GM12873 (cell line): ENCODE measurements at regions not wholly inside any gene's neighbourhood (a gene's known extent, or its start where the extent isn't known, plus 50 kb on each side); places are given as distances from the start of the nearest gene placed in this dataset.

ENCODE experiments used
- TF ChIP-seq, protein P1 (sequence below): IDR thresholded peaks from 2 replicates; pipeline ENCODE4 v1.5.1; 2012; ENCODE audit warnings: low read depth, mild to moderate bottlenecking, moderate library complexity, low read length, control low read depth; ENCODE audit not compliant: insufficient read depth; ENCODE audit errors: missing control alignments

DNA sequence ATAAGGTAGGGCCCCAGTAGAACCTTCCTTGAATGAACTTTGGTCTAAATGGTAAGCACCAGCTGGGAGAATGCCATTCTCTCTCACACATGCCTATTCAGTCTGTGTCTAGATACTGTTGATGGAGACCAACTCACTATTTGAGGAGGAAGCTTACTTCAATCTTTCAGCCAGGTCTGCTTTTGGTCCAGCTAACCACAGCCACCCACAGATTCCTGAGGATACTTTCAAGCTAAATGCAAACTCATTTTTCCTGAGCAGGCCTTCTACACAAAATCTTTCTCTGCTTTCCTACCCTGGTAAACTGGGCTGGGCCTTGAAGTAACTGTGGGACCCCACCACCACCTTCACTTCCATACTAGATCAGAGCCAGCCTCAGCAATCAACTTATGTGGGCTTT is 76.9 kb upstream of the KLF3 start:
- TF ChIP-seq, protein P1, sequence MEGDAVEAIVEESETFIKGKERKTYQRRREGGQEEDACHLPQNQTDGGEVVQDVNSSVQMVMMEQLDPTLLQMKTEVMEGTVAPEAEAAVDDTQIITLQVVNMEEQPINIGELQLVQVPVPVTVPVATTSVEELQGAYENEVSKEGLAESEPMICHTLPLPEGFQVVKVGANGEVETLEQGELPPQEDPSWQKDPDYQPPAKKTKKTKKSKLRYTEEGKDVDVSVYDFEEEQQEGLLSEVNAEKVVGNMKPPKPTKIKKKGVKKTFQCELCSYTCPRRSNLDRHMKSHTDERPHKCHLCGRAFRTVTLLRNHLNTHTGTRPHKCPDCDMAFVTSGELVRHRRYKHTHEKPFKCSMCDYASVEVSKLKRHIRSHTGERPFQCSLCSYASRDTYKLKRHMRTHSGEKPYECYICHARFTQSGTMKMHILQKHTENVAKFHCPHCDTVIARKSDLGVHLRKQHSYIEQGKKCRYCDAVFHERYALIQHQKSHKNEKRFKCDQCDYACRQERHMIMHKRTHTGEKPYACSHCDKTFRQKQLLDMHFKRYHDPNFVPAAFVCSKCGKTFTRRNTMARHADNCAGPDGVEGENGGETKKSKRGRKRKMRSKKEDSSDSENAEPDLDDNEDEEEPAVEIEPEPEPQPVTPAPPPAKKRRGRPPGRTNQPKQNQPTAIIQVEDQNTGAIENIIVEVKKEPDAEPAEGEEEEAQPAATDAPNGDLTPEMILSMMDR, result no peak

DNA sequence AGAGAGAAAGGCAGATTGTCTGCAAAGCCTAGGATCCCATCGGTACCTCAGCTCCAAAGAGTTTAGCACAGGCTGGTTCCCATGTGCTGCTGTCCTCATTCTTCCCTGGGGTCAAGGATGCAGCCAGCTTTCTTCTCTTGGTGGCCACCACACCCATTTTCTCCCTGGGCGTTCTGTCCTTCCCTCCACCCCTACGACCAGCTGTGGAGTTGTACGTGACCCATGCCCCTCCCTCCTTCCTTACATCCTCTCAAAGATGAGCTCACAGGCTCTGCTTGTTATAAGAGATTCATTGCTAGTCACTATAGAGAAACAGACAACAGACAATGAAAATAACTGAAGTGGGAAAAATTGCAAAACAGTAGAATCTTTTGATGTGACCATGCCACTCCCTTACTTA is 74.0 kb upstream of the KLF3 start:
- TF ChIP-seq, protein P1, result no peak

DNA sequence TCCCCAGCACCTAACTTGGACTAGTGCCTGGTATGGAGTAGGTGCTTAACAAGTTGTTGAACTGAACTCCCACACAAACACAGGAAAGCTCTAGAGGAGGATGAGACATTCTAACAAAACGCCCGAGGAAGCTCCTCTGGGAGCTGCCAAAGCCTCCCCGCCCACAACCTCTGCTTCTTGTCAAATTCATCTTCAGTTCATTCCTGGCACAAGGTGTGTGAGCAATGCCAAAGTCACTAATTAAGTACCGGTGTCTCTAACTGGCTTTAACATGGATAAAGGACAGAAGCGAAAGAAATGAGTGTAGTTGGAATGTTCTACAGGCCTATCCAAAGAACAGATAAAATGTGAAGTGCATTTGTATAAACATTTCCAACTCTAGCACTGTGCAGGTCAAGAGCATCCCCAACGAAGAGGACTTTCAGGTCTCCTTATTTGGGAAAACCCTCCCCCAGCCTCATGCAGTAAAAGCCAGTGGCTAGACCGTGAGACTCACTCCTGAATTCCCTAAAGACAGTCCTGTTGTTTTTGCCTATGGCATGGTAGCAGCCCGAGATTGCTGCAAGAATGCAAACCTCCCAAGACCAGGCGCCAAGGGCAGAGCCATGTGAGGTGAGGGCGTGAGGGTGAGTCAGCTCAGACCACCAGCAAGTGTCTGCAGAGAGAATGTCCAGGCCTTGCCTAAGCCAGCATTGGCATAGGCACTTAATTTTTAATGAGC is 72.2 kb upstream of the KLF3 start:
- TF ChIP-seq, protein P1, result no peak

DNA sequence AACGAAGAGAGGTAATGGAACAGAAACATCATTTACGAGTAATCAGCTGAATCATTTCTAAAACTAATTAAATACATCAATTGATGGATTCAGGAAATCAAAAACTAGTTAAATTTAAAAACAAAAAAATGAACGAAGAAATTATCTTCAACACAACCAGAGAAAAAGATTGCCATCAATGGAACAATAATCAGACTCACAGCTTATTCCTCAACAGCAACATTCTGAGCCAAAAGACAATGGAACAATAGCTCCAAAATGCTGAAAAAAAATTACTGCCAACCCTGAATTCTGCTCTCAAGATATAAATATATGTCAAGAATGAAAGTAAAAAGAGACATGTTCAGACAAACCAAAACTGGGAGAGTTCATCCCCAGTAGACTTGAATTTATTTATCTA is 65.5 kb upstream of the KLF3 start:
- TF ChIP-seq, protein P1, result no peak

- TF ChIP-seq, protein P1, result peak; percentile 10
These were observed 63.4 kb upstream of the KLF3 start for GRCh38 chr4:38600575-38600974.

- TF ChIP-seq, protein P1, result no peak
These were observed 62.6 kb upstream of the KLF3 start for GRCh38 chr4:38601244-38601915.

GRCh38 chr4:38601916-38602291 is 62.1 kb upstream of the KLF3 start:
- TF ChIP-seq, protein P1, result no peak
